GM12864 (cell line): ENCODE measurements at regions not wholly inside any gene's neighbourhood (a gene's known extent, or its start where the extent isn't known, plus 50 kb on each side); places are given as distances from the start of the nearest gene placed in this dataset.
"Not testable (repeated sequence)": the region's sequence is repeated elsewhere in the genome, so short reads cannot be mapped to it uniquely, and the experiment has no call there.

ENCODE experiments used
- DNase-seq: peaks from one replicate; pipeline ENCODE4 v3.0.0-alpha.2; 2011; ENCODE audit warnings: low read depth
- H3K4me3 ChIP-seq: 2 replicates; pipeline ENCODE4 v1.5.1; 2011; ENCODE audit warnings: mild to moderate bottlenecking, low read depth, low read length, control low read depth
- TF ChIP-seq, protein P1 (sequence below): IDR thresholded peaks from 2 replicates; pipeline ENCODE4 v1.5.1; 2011; ENCODE audit warnings: low read depth, mild to moderate bottlenecking, moderate library complexity, low read length, control low read depth, inconsistent platforms; ENCODE audit errors: missing control alignments

DNA sequence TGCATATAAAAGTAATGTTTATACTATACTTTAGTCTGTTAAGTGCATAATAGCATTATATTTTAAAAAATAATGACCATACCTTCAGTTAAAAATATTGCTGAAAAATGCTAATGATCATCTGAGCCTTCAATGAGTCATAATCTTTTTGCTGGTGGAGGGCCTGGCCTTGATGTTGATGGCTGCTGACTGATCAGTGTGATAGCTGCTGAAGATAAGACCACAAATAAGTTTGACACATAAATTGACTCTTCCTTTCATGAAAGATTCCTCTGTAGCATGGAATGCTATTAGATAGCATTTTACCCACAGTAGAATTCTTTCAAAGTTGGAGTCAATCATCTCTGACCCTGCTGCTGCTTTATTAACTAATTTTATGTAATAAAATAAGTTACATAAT lies 128.4 kb upstream of the CCDC85A start:
- TF ChIP-seq, protein P1, sequence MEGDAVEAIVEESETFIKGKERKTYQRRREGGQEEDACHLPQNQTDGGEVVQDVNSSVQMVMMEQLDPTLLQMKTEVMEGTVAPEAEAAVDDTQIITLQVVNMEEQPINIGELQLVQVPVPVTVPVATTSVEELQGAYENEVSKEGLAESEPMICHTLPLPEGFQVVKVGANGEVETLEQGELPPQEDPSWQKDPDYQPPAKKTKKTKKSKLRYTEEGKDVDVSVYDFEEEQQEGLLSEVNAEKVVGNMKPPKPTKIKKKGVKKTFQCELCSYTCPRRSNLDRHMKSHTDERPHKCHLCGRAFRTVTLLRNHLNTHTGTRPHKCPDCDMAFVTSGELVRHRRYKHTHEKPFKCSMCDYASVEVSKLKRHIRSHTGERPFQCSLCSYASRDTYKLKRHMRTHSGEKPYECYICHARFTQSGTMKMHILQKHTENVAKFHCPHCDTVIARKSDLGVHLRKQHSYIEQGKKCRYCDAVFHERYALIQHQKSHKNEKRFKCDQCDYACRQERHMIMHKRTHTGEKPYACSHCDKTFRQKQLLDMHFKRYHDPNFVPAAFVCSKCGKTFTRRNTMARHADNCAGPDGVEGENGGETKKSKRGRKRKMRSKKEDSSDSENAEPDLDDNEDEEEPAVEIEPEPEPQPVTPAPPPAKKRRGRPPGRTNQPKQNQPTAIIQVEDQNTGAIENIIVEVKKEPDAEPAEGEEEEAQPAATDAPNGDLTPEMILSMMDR = no peak
- no peak overlapping the region for H3K4me3 ChIP-seq
- no peak for DNase-seq

DNA sequence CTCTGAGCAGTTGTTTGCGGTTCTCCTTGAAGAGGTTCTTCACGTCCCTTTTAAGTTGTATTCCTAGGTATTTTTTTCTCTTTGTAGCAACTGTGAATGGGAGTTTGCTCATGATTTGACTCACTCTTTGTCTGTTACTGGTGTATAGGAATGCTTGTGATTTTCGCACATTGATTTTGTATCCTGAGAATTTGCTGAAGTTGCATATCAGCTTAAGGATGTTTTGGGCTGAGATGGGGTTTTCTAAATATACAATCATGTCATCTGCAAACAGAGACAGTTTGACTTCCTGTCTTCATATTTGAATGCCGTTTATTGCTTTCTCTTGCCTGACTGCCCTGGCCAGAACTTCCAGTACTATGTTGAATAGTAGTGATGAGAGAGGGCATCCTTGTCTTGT lies 122.5 kb upstream of the CCDC85A start:
- not testable (repeated sequence) for H3K4me3 ChIP-seq, DNase-seq

DNA sequence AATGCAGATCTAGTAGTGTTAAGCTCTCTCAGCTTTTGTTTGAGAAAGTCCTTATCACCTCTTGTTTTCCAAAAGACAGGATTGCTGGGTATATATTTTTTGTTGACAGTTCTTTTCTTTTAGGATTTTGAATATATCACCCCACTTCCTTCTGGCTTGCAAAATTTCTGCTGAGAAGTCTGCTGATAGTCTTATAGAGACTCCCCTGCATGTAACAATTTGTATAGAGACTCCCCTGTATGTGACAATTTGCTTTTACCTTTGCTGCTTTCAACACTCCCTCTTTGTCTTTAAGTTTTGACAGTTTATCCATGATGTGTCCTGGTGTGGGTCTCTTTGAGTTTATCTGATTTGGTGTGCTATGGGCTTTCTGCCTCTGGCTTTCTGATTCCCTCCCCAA lies 115.0 kb upstream of the CCDC85A start:
- TF ChIP-seq, protein P1 = no peak
- no peak for DNase-seq
- no peak overlapping the region for H3K4me3 ChIP-seq

DNA sequence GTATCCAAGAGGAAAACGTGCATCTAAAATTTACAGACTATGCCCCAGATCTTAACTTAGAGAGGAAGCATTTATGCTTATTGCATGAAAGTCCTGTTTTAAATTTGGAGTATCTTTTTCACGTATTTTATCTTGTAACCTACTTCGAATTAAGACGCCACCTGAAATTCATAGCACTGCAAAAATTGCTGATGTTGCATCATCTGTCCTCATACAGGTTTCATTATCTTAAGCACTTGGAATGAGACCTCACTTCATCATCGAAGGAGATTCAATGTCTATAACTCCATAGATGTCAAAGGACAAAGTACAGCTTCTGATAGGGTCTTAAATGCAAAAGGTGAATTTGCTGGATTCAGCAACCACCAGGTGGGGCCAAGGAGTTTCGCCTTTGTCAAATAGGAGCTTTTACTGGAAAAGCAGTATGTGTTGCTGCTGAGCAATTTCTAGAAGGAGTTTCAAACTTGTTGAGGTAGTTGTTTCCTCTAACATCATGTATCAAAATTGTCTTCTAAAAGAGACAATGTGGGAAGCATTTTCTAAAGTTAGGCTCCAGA lies 106.4 kb upstream of the CCDC85A start:
- H3K4me3 ChIP-seq = no peak overlapping the region
- no peak for DNase-seq
- TF ChIP-seq, protein P1 = peak; percentile 45

DNA sequence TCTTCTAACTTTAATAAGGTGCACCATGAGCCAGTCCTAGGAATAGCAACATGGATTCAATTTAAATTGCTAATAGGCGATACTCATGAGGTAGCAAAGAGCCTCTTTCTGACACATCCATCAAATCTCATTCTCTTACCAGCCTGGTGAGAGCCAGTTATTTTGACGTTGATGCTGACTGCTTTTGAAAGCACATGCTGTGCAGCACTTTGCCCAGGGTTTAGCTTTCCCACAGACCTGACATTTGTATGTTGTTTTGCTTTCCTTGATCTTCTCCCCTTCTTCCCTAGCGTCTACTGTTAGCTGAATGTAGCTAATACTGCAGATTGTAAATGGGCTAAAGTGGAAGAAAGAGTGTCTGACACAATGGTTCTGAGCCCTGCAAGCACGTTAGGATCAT lies 101.1 kb upstream of the CCDC85A start:
- DNase-seq = no peak
- no peak overlapping the region for H3K4me3 ChIP-seq
- TF ChIP-seq, protein P1 = no peak

DNA sequence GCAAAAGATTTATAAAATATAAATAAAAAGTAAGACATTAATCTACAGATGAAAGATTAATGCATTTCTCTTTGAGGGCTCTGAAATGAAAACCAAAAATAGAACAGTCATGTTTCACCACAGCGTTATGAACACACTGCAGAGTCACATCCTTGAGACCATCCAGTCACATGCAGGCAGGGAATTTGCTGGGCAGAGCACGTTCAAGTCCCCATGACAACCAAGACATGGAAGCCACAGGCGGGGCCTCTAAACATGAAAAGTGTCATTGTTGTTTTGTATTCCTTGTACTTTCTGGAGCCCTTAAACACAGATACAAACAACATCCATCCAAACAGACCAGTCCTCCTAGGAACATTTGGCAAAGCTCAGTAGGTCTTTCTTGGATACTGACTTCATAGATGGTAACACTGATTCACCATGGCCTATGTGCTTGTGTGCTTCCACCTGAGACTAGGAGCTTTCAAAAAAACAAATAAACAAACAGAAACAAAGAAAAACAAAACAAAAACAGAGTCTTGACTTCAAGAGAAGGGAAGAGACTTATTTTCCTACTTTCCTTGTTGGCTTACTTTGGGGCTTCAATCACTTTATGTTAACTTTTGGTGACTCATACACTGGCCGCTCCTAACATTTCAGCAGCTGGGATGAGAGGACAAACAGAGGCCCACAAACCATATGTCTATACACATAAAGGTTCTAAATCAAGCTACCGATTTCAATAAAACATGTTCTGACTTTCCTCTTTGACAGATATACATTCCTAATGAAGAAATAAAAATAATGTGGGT lies 99.5 kb upstream of the CCDC85A start:
- no peak overlapping the region for H3K4me3 ChIP-seq
- DNase-seq = no peak
- TF ChIP-seq, protein P1 = no peak

DNA sequence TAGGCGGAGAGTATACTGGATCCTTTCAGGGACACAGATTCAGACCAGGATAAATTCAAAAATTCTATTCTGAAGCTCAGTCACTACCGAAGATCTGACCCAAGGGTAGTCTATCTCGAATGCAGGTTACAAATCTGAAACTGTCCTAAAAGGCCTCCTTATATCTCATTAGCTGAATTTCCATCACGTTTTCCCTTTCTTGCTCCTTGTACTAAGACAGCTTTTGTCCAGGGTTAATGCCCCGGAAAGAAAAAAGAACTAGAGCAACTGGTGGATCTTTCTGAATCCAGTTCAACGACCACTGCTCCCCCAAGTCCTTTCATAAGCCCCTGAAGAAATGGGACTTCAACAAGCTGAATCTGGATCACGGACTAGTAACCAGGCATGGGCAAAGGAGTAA lies 97.5 kb upstream of the CCDC85A start:
- H3K4me3 ChIP-seq = no peak overlapping the region
- TF ChIP-seq, protein P1 = no peak
- no peak for DNase-seq
